BLaER1 treated with 17β-estradiol and CSF1 and Interleukin-3, amounts not matched to agents 10 nM and 100 nM (cell line): ENCODE measurements at regions not wholly inside any gene's neighbourhood (a gene's known extent, or its start where the extent isn't known, plus 50 kb on each side); places are given as distances from the start of the nearest gene placed in this dataset.
A peak's percentile ranks its signal among the peaks of the same experiment; 100 is the strongest.

Source experiments
- H3K27ac ChIP-seq, 11 experiments: shearing (Covaris generic); formaldehyde crosslinking; 2 replicates each; pipeline ENCODE4 v1.8.1; 2022
- H3K27me3 ChIP-seq, 11 experiments: shearing (Covaris generic); formaldehyde crosslinking; 2 replicates each; pipeline ENCODE4 v1.8.1; 2022
- H3K36me3 ChIP-seq, 11 experiments: shearing (Covaris generic); formaldehyde crosslinking; 2 replicates each; pipeline ENCODE4 v1.8.1; 2022
- H3K4me1 ChIP-seq, 10 experiments: shearing (Covaris generic); formaldehyde crosslinking; 2 replicates each; pipeline ENCODE4 v1.8.1; 2022
- H3K4me2 ChIP-seq, 11 experiments: shearing (Covaris generic); formaldehyde crosslinking; 2 replicates each; pipeline ENCODE4 v1.8.1; 2022
- H3K4me3 ChIP-seq, 10 experiments: shearing (Covaris generic); formaldehyde crosslinking; 2 replicates each; pipeline ENCODE4 v1.8.1; 2022
- H3K9ac ChIP-seq, 11 experiments: shearing (Covaris generic); formaldehyde crosslinking; 2 replicates each; pipeline ENCODE4 v1.8.1; 2022
- H3K9me3 ChIP-seq, 11 experiments: shearing (Covaris generic); formaldehyde crosslinking; replicated peaks in 1 of 11; 2 replicates each; pipeline ENCODE4 v1.8.1; 2022
- H4K20me1 ChIP-seq, 11 experiments: shearing (Covaris generic); formaldehyde crosslinking; 2 replicates each; pipeline ENCODE4 v1.8.1; 2022
- Cebpa-rat ChIP-seq, 11 experiments: shearing (Covaris generic); IDR thresholded peaks; 2 replicates each; pipeline ENCODE4 v1.8.1; 2022

DNA sequence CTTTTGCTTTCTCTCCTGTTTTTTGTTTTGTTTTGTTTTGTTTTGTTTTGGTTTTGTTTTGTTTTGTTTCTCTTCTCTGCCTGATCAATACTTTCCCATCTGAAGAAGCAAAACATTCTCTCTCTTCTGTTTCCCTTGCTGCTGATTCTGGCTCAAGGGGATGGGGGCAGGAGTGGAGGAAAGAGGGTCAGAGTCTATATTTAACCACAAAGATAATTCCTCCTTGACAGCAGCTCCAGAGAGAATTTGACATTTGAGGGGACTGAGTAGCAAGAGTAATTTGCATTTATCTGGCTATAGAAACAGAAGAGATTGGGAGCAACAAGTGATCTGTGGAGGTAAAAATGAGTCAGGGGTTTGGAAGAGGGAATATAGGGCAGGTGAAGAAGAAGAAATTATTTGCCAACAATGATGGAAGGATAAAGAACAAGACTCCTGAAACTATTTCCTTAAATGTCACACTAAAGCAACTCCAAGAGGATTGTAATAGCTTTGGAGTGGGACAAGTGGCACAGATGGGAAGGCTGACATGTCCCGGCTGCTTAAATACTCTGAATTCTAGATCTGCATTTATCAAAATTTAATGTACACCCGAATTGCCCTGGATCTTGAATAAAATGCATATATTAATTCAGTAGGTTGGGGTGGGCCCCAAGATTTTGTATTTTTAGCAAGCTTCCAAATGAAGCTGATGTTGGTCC, 349.3 kb upstream of the PLXNA2 start:
- no peaks in the 10 kb centered on the region for H3K27me3 ChIP-seq
- peaks cover 0 to 18% (median 15%) of the 10 kb centered on the region in 10 experiments; a peak in 16 of 20 replicates for H3K4me1 ChIP-seq
- H3K9ac ChIP-seq: no peak overlapping the region
- H3K27ac ChIP-seq: no peak overlapping the region
- H4K20me1 ChIP-seq: no peaks in the 10 kb centered on the region
- no peaks in the 10 kb centered on the region for H3K36me3 ChIP-seq
- no peak for TF ChIP-seq Cebpa-rat (IDR thresholded peaks at IDR 0.05)
- H3K4me2 ChIP-seq: no peak overlapping the region
- H3K4me3 ChIP-seq: no peak overlapping the region
- no peaks in the 10 kb centered on the region for H3K9me3 ChIP-seq

DNA sequence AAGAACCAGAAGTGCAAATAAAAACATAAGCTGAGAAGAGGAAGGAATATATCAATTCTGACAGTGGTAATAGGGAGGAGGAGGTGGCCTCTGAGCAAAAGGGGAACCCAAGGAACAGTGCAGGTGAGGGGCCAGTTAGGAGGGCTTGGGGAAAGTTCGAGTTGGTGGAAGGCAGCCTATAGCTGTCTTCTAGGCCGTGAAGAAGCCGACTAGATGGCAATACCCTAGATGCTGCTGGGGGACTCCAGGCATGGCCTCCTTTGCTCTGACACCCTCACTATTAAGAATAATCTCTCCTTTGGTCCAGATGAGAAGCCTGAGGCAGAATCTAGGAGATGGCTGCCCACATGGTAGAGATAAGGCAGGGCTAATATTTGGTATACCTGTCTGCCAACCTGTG, 351.1 kb upstream of the PLXNA2 start:
- TF ChIP-seq Cebpa-rat (IDR thresholded peaks at IDR 0.05): no peak
- Histone ChIP-seq H3K27me3 (no peaks in the 10 kb centered on the region), H4K20me1 (no peaks in the 10 kb centered on the region), H3K9ac (no peak overlapping the region), H3K4me3 (no peak overlapping the region), H3K4me2 (no peak overlapping the region), H3K9me3 (no peaks in the 10 kb centered on the region), H3K36me3 (no peaks in the 10 kb centered on the region), H3K4me1 (peaks cover 0 to 22% (median 16%) of the 10 kb centered on the region in 10 experiments; a peak in 16 of 20 replicates), H3K27ac (no peak overlapping the region)

DNA sequence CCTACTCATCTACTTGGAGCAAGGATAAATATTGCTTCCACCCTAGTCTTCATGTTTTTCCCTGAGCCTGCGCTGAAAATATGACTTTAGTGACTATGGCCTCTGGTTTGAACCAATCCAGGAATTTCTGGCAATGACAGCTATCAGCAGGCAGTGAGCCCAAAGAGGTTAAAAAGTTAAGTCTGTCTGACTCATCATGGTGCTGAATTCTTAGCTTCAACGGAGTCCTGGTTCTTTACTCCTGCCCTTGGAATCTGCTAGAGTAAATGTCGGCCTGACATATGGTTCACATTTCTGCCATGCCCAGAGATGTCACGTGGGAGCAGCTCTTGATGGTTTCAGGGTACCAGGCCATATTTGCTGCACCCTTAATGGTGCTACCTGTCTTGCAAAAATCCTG, 351.6 kb upstream of the PLXNA2 start:
- H3K36me3 ChIP-seq: no peaks in the 10 kb centered on the region
- peaks cover 0 to 22% (median 16%) of the 10 kb centered on the region in 10 experiments; a peak in 15 of 20 replicates for H3K4me1 ChIP-seq
- H3K27ac ChIP-seq: no peak overlapping the region
- H4K20me1 ChIP-seq: no peaks in the 10 kb centered on the region
- H3K27me3 ChIP-seq: no peaks in the 10 kb centered on the region
- no peak overlapping the region for H3K4me3 ChIP-seq
- no peak for TF ChIP-seq Cebpa-rat (IDR thresholded peaks at IDR 0.05)
- H3K9ac ChIP-seq: no peak overlapping the region
- no peak overlapping the region for H3K4me2 ChIP-seq
- H3K9me3 ChIP-seq: no peaks in the 10 kb centered on the region

- Histone ChIP-seq H3K9ac (no peak overlapping the region), H3K4me1 (peaks cover 0 to 22% (median 16%) of the 10 kb centered on the region in 10 experiments; a peak in 15 of 20 replicates), H3K9me3 (no peaks in the 10 kb centered on the region), H3K36me3 (no peaks in the 10 kb centered on the region), H3K4me2 (peak overlapping the region in 8 of 11 experiments; percentile 32 to 75 (median 52); a peak in 16 of 22 replicates), H4K20me1 (no peaks in the 10 kb centered on the region), H3K27ac (no peak overlapping the region), H3K27me3 (no peaks in the 10 kb centered on the region), H3K4me3 (no peak overlapping the region)
- TF ChIP-seq Cebpa-rat (IDR thresholded peaks at IDR 0.05): no peak
Observed at GRCh38 chr1:208597571-208597970, 353.4 kb upstream of the PLXNA2 start.

- H3K4me2 ChIP-seq: peak overlapping the region in 8 of 11 experiments; percentile 32 to 75 (median 52); a peak in 15 of 22 replicates
- no peak for TF ChIP-seq Cebpa-rat (IDR thresholded peaks at IDR 0.05)
- H3K27me3 ChIP-seq: no peaks in the 10 kb centered on the region
- H3K4me3 ChIP-seq: no peak overlapping the region
- no peaks in the 10 kb centered on the region for H3K9me3 ChIP-seq
- H3K9ac ChIP-seq: no peak overlapping the region
- no peak overlapping the region for H3K27ac ChIP-seq
- H4K20me1 ChIP-seq: no peaks in the 10 kb centered on the region
- H3K36me3 ChIP-seq: no peaks in the 10 kb centered on the region
- H3K4me1 ChIP-seq: peaks cover 0 to 22% (median 16%) of the 10 kb centered on the region in 10 experiments; a peak in 15 of 20 replicates
Observed at GRCh38 chr1:208598021-208598420, 353.8 kb upstream of the PLXNA2 start.

DNA sequence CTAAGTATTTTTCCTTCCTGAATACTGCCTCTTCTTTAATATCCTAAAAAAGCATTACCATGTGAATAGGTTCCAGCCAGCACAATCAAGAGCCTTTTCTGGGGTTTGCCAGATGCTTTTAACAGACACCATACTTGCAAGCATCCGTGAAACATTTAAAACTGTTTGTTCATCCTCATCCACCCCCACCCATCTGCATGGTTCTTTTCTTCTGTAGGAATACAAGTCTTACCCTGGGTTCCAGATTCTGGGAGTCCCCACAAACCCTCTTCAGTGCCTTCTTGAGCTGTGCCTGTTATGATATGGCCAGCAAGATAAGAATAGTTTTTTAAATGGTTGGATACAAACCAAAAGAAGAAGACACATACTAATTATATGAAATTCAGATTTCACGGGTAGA, 354.9 kb upstream of the PLXNA2 start:
- TF ChIP-seq Cebpa-rat (IDR thresholded peaks at IDR 0.05): no peak
- no peak overlapping the region for H3K4me3 ChIP-seq
- H3K9me3 ChIP-seq: no peaks in the 10 kb centered on the region
- H3K27me3 ChIP-seq: no peaks in the 10 kb centered on the region
- H3K27ac ChIP-seq: no peak overlapping the region
- no peak overlapping the region for H3K9ac ChIP-seq
- peaks cover 6 to 24% (median 18%) of the 10 kb centered on the region in 10 experiments for H3K4me1 ChIP-seq
- H3K36me3 ChIP-seq: no peaks in the 10 kb centered on the region
- no peaks in the 10 kb centered on the region for H4K20me1 ChIP-seq
- no peak overlapping the region for H3K4me2 ChIP-seq

- Histone ChIP-seq H3K36me3 (no peaks in the 10 kb centered on the region), H3K9ac (no peak overlapping the region), H3K27me3 (no peaks in the 10 kb centered on the region), H3K4me3 (no peak overlapping the region), H3K27ac (no peak overlapping the region), H3K9me3 (no peaks in the 10 kb centered on the region), H4K20me1 (no peaks in the 10 kb centered on the region), H3K4me1 (peaks cover 21 to 30% (median 24%) of the 10 kb centered on the region in 10 experiments), H3K4me2 (no peak overlapping the region)
- TF ChIP-seq Cebpa-rat (IDR thresholded peaks at IDR 0.05): no peak
Observed at GRCh38 chr1:208600456-208601190, 356.4 kb upstream of the PLXNA2 start.

DNA sequence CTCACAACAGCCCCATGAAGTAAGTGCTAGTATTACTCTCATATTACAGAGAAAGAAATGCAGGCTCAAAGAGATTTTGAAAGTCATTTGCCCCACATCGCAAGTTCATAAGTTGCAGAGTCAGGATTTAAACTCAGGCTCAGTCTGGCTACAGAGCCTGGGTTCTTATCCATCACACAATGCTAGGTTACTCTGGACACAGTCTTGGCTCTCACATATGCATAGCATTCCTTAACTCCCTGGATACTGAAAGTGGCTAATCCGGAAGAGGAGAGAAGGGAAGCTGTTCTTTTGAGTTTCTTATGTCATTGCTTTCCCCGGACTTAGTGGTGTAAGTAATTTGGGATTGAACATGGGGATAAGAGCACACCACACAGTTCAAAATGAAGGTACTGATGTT, 357.4 kb upstream of the PLXNA2 start:
- Histone ChIP-seq H3K4me3 (no peak overlapping the region), H4K20me1 (no peaks in the 10 kb centered on the region), H3K9me3 (no peaks in the 10 kb centered on the region), H3K27ac (no peak overlapping the region), H3K36me3 (no peaks in the 10 kb centered on the region), H3K4me2 (no peak overlapping the region), H3K27me3 (no peaks in the 10 kb centered on the region), H3K9ac (no peak overlapping the region), H3K4me1 (peaks cover 21 to 30% (median 24%) of the 10 kb centered on the region in 10 experiments)
- TF ChIP-seq Cebpa-rat (IDR thresholded peaks at IDR 0.05): no peak

- H3K4me2 ChIP-seq: peak overlapping the region in 8 of 11 experiments; percentile 0 to 66 (median 34); a peak in 11 of 22 replicates
- no peaks in the 10 kb centered on the region for H3K36me3 ChIP-seq
- no peak for TF ChIP-seq Cebpa-rat (IDR thresholded peaks at IDR 0.05)
- no peaks in the 10 kb centered on the region for H4K20me1 ChIP-seq
- 0 out of 22 replicates have a peak overlapping the region, but pooled peaks of 1 of the 11 experiments have one; percentile 16 for H3K9ac ChIP-seq
- no peaks in the 10 kb centered on the region for H3K27me3 ChIP-seq
- H3K27ac ChIP-seq: peak overlapping the region in 5 of 11 experiments; percentile 13 to 59 (median 48); a peak in 7 of 22 replicates
- H3K4me3 ChIP-seq: no peak overlapping the region
- H3K4me1 ChIP-seq: peaks cover under 1 to 22% (median 10%) of the 10 kb centered on the region in 10 experiments; a peak in 15 of 20 replicates
- no peaks in the 10 kb centered on the region for H3K9me3 ChIP-seq
Observed at GRCh38 chr1:208603721-208604120, 359.5 kb upstream of the PLXNA2 start.
